Endodermal cell (in vitro differentiated cells): ENCODE measurements at regions not wholly inside any gene's neighbourhood (a gene's known extent, or its start where the extent isn't known, plus 50 kb on each side); places are given as distances from the start of the nearest gene placed in this dataset.

Experiments
- DNase-seq: peaks from one replicate; pipeline ENCODE4 v3.0.0-alpha.2; 2017
- H3K27ac ChIP-seq: 2 replicates; pipeline ENCODE4 v1.5.1; 2013; ENCODE audit warnings: mild to moderate bottlenecking, low read depth, low read length, moderate library complexity
- H3K27me3 ChIP-seq: 2 replicates; pipeline ENCODE4 v1.6.1; 2013; ENCODE audit warnings: mild to moderate bottlenecking, low read length, moderate library complexity; ENCODE audit not compliant: insufficient read depth, control insufficient read depth, poor library complexity, severe bottlenecking
- H3K36me3 ChIP-seq: 2 replicates; pipeline ENCODE4 v1.7.0; 2013; ENCODE audit warnings: mild to moderate bottlenecking, low read length, moderate library complexity; ENCODE audit not compliant: control insufficient read depth, insufficient read depth
- H3K4me1 ChIP-seq: one replicate; pipeline ENCODE4 v1.7.0; 2013; ENCODE audit warnings: low read length; ENCODE audit not compliant: control insufficient read depth, insufficient read depth
- H3K4me3 ChIP-seq: 2 replicates; pipeline ENCODE4 v1.5.1; 2013; ENCODE audit warnings: mild to moderate bottlenecking, low read length, moderate library complexity
- H3K9ac ChIP-seq: 2 replicates; pipeline ENCODE4 v1.6.1; 2013; ENCODE audit warnings: mild to moderate bottlenecking, low read length, moderate library complexity; ENCODE audit not compliant: poor library complexity, severe bottlenecking; ENCODE audit errors: extremely low read depth
- H3K9me3 ChIP-seq: 2 replicates; pipeline ENCODE4 v1.6.1; 2013; ENCODE audit warnings: mild to moderate bottlenecking, low read length, moderate library complexity; ENCODE audit not compliant: control insufficient read depth
- H3K27ac Mint-ChIP-seq: 2 replicates; pipeline ENCODE4 v1.8.0; 2020; ENCODE audit warnings: mixed read lengths
- H3K27me3 Mint-ChIP-seq: 2 replicates; pipeline ENCODE4 v1.8.0; 2021; ENCODE audit warnings: mild to moderate bottlenecking, mixed read lengths; ENCODE audit not compliant: insufficient read depth
- H3K36me3 Mint-ChIP-seq: 2 replicates; pipeline ENCODE4 v1.8.0; 2020; ENCODE audit warnings: low read depth, mixed read lengths
- H3K4me1 Mint-ChIP-seq: 2 replicates; pipeline ENCODE4 v1.8.0; 2020; ENCODE audit warnings: mixed read lengths
- H3K4me3 Mint-ChIP-seq: 2 replicates; pipeline ENCODE4 v1.8.0; 2020; ENCODE audit warnings: mild to moderate bottlenecking, moderate library complexity, mixed read lengths
- H3K9me3 Mint-ChIP-seq: 2 replicates; pipeline ENCODE4 v1.8.0; 2020; ENCODE audit warnings: mild to moderate bottlenecking, mixed read lengths
- CTCF ChIP-seq: fragments of 200-600 bp; sonication (generic); conservative IDR thresholded peaks from 2 replicates; pipeline ENCODE4 v1.5.0; 2021; ENCODE audit warnings: antibody characterized with exemption, mild to moderate bottlenecking
- WGBS, 2 experiments: methylation state at CpG; one replicate each; pipeline versions ENCODE4 v1.1.5 to v1.1.7; 2013; ENCODE audit warnings: missing lambda C conversion rate in 2 of 2, mixed read lengths in 1 of 2; ENCODE audit not compliant: insufficient coverage in 1 of 2, insufficient read length in 1 of 2; 5-methylcytosine and 5-hydroxymethylcytosine counted together

- TF ChIP-seq CTCF, result no peak
- no peak for DNase-seq
- WGBS, 2 experiments, result 90 to 95% methylated on average over 5 to 7 of the region's 7 CpGs
- Mint-ChIP-seq H3K27me3 (peaks cover 9% of the 10 kb centered on the region), H3K4me1 (no peaks in the 10 kb centered on the region), H3K4me3 (no peak overlapping the region), H3K27ac (no peak overlapping the region), H3K36me3 (no peaks in the 10 kb centered on the region), H3K9me3 (no peaks in the 10 kb centered on the region)
- no peaks in the 10 kb centered on the region for H3K4me1 ChIP-seq
- H3K9me3 ChIP-seq, result no peaks in the 10 kb centered on the region
- H3K9ac ChIP-seq, result no peak overlapping the region
- H3K36me3 ChIP-seq, result no peaks in the 10 kb centered on the region
- no peaks in the 10 kb centered on the region for H3K27me3 ChIP-seq
- no peak overlapping the region for H3K4me3 ChIP-seq
- H3K27ac ChIP-seq, result no peak overlapping the region
Measured at GRCh38 chr22:44554411-44554810, 56.4 kb upstream of the RTL6 start.

GRCh38 chr22:44550711-44551491 is 52.9 kb upstream of the RTL6 start:
- Histone ChIP-seq H3K9me3 (no peaks in the 10 kb centered on the region), H3K27me3 (no peaks in the 10 kb centered on the region), H3K27ac (peak overlapping the region; percentile 7), H3K36me3 (no peaks in the 10 kb centered on the region), H3K4me3 (no peak overlapping the region), H3K9ac (no peak overlapping the region), H3K4me1 (no peaks in the 10 kb centered on the region)
- Mint-ChIP-seq H3K9me3 (no peaks in the 10 kb centered on the region), H3K4me1 (no peaks in the 10 kb centered on the region), H3K4me3 (no peak overlapping the region), H3K27ac (no peak overlapping the region), H3K27me3 (peaks cover 8% of the 10 kb centered on the region), H3K36me3 (no peaks in the 10 kb centered on the region)
- DNase-seq, result peak; percentile 25
- TF ChIP-seq CTCF, result no peak
- WGBS, 2 experiments, result 89 to 92% methylated on average over 11 to 22 of the region's 22 CpGs

GRCh38 chr22:44549701-44550100 is 51.7 kb upstream of the RTL6 start:
- Mint-ChIP-seq H3K27me3 (no peaks in the 10 kb centered on the region), H3K36me3 (no peaks in the 10 kb centered on the region), H3K9me3 (no peaks in the 10 kb centered on the region), H3K27ac (no peak overlapping the region), H3K4me3 (no peak overlapping the region), H3K4me1 (no peaks in the 10 kb centered on the region)
- H3K9me3 ChIP-seq, result no peaks in the 10 kb centered on the region
- no peak overlapping the region for H3K4me3 ChIP-seq
- H3K9ac ChIP-seq, result no peak overlapping the region
- H3K4me1 ChIP-seq, result peaks cover 3% of the 10 kb centered on the region
- peak; percentile 35 for DNase-seq
- WGBS, 2 experiments, result 83 to 89% methylated on average over 4 to 6 of the region's 6 CpGs
- H3K27ac ChIP-seq, result no peak overlapping the region
- no peaks in the 10 kb centered on the region for H3K36me3 ChIP-seq
- TF ChIP-seq CTCF, result no peak
- no peaks in the 10 kb centered on the region for H3K27me3 ChIP-seq
